ENCODE measurements at regions not wholly inside any gene's neighbourhood (a gene's known extent, or its start where the extent isn't known, plus 50 kb on each side); places are given as distances from the start of the nearest gene placed in this dataset.

GRCh38 chr6:6859722-6860121 lies 248.0 kb upstream of the RREB1 start:
- FAIRE-seq (no peak), ATAC-seq (no peak), DNase-seq (no peak)
- Histone ChIP-seq H3K27ac (no peak overlapping the region), H3K27me3 (no peaks in the 10 kb centered on the region), H3K36me3 (no peaks in the 10 kb centered on the region), H3K4me1 (peaks cover 0 to 12% (median 0%) of the 10 kb centered on the region in 3 donors), H3K4me3 (no peak overlapping the region), H3K9me3 (no peaks in the 10 kb centered on the region)
- whole genome bisulfite sequencing, 2 donors: 85 to 91% methylated on average over 5 of the region's 5 CpGs
- intact Hi-C loops (cut with DNase I): no loop called here
- TF ChIP-seq CTCF (IDR thresholded peaks at IDR 0.05): no peak

GRCh38 chr6:6860863-6861262 lies 246.9 kb upstream of the RREB1 start:
- Histone ChIP-seq H3K27me3 (no peaks in the 10 kb centered on the region), H3K4me1 (peaks cover 0 to 12% (median 0%) of the 10 kb centered on the region in 3 donors), H3K36me3 (no peaks in the 10 kb centered on the region), H3K27ac (no peak overlapping the region), H3K9me3 (no peaks in the 10 kb centered on the region), H3K4me3 (no peak overlapping the region)
- ATAC-seq (no peak), DNase-seq (no peak), FAIRE-seq (no peak)
- WGBS, 2 donors: 72 to 83% methylated on average over 9 of the region's 9 CpGs
- TF ChIP-seq CTCF (IDR thresholded peaks at IDR 0.05): no peak
- intact Hi-C loops (cut with DNase I): no loop called here

GRCh38 chr6:6861351-6861894 lies 246.3 kb upstream of the RREB1 start:
- no peak overlapping the region for H3K27ac ChIP-seq
- no peaks in the 10 kb centered on the region for H3K36me3 ChIP-seq
- H3K4me3 ChIP-seq: no peak overlapping the region
- no peak for FAIRE-seq
- DNase-seq: no peak
- 77 to 85% methylated on average over 6 of the region's 6 CpGs for WGBS, 2 donors
- TF ChIP-seq CTCF (IDR thresholded peaks at IDR 0.05): no peak
- intact Hi-C loops (cut with DNase I): no loop called here
- no peak for ATAC-seq
- peaks cover 0 to 6% (median 0%) of the 10 kb centered on the region in 3 donors for H3K4me1 ChIP-seq
- no peaks in the 10 kb centered on the region for H3K27me3 ChIP-seq
- H3K9me3 ChIP-seq: no peaks in the 10 kb centered on the region

- no peaks in the 10 kb centered on the region for H3K27me3 ChIP-seq
- intact Hi-C loops (cut with DNase I): no loop called here
- H3K36me3 ChIP-seq: no peaks in the 10 kb centered on the region
- no peak for TF ChIP-seq CTCF (IDR thresholded peaks at IDR 0.05)
- FAIRE-seq: no peak
- WGBS, 2 donors: 89 to 95% methylated on average over 4 of the region's 4 CpGs
- DNase-seq: no peak
- ATAC-seq: no peak
- H3K4me1 ChIP-seq: peaks cover 0 to 4% (median 0%) of the 10 kb centered on the region in 3 donors
- no peak overlapping the region for H3K27ac ChIP-seq
- H3K4me3 ChIP-seq: no peak overlapping the region
- no peaks in the 10 kb centered on the region for H3K9me3 ChIP-seq
Observed at GRCh38 chr6:6861995-6862394, 245.8 kb upstream of the RREB1 start.

- no peak for ATAC-seq
- Histone ChIP-seq H3K27me3 (no peaks in the 10 kb centered on the region), H3K4me1 (peaks cover 0 to 4% (median 0%) of the 10 kb centered on the region in 3 donors), H3K27ac (no peak overlapping the region), H3K36me3 (no peaks in the 10 kb centered on the region), H3K9me3 (no peaks in the 10 kb centered on the region), H3K4me3 (no peak overlapping the region)
- 84 to 92% methylated on average over 6 of the region's 6 CpGs for WGBS, 2 donors
- no peak for DNase-seq
- no peak for FAIRE-seq
- TF ChIP-seq CTCF (IDR thresholded peaks at IDR 0.05): no peak
- intact Hi-C loops (cut with DNase I): no loop called here
Observed at GRCh38 chr6:6863970-6864639, 243.7 kb upstream of the RREB1 start.

All from pancreas (tissue), 10 donors.